ENCODE measurements at regions not wholly inside any gene's neighbourhood (a gene's known extent, or its start where the extent isn't known, plus 50 kb on each side); places are given as distances from the start of the nearest gene placed in this dataset.

DNA sequence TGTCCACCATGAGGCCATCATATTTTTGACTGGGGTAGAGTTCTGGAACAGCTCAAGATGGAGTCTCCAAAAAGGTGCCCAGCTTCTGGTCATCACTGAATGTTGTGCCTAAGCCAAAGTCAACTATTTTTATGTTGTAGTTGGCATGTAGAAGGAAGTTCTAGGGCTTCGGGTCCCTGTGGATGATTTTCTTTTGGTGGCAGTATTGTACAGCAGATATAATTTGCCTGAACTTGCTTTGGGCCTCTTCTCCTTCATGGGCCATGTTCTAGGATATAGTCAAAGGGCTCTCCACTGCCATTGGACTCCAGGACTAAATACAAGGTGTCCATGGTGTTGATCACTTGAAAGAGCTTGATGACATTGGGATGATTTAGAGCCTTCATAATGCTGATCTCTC is 143.6 kb downstream of the SLC38A4 start:
- intact Hi-C loops (cut with micrococcal nuclease) = no loop called here
- ChIA-PET RAD21 (ENCODE audit: low non-redundant PET in 1 of 2, low total read pairs in 2 of 2, uncharacterized antibody in 2 of 2, unreplicated experiment in 2 of 2) (no interaction called here), CTCF (no interaction called here), POLR2A (no interaction called here)
- peaks cover 8 to 9% of the 10 kb centered on the region in 2 experiments for H3K4me1 ChIP-seq (ENCODE audit: control insufficient read depth in 1 of 2, insufficient read depth in 2 of 2, low read length in 2 of 2)
- ATAC-seq (no peak), DNase-seq (ENCODE audit: low read depth, low spot score) (no peak)
- no peak overlapping the region for H3K27ac ChIP-seq (ENCODE audit: low read depth, low read length)
- no peak overlapping the region for H3K9ac ChIP-seq (ENCODE audit: low read length)
- no peak overlapping the region for H2AFZ ChIP-seq (ENCODE audit: low read depth, low read length, poor library complexity, severe bottlenecking)
- H3K9me2 ChIP-seq (ENCODE audit: insufficient read depth) = no peaks in the 10 kb centered on the region
- no peaks in the 10 kb centered on the region for H3K27me3 ChIP-seq (ENCODE audit: insufficient read depth, low read length)
- H3K79me2 ChIP-seq (ENCODE audit: insufficient read depth, low read length) = no peaks in the 10 kb centered on the region
- no peak overlapping the region for H3K4me3 ChIP-seq (replicated peaks in 1 of 2; ENCODE audit: low read depth in 1 of 2, low read length in 2 of 2)
- TF ChIP-seq POLR2AphosphoS5 (IDR thresholded peaks at IDR 0.05; ENCODE audit: low read depth, low read length) (no peak), YY1 (IDR thresholded peaks at IDR 0.05; ENCODE audit: extremely low read depth, insufficient replicate concordance, low read depth, low read length) (no peak), POLR2A (IDR thresholded peaks at IDR 0.05; ENCODE audit: borderline replicate concordance, extremely low read depth, insufficient read depth, insufficient read length) (no peak), SRF (IDR thresholded peaks at IDR 0.05; ENCODE audit: low read depth) (no peak), JUND (IDR thresholded peaks at IDR 0.05) (no peak), RAD21 (IDR thresholded peaks at IDR 0.05; ENCODE audit: low read depth) (no peak), FOSL1 (IDR thresholded peaks at IDR 0.05; ENCODE audit: low read depth) (no peak), EGR1 (IDR thresholded peaks at IDR 0.05; ENCODE audit: low read depth) (no peak), EZH2 (IDR thresholded peaks at IDR 0.05) (no peak), EZH2phosphoT487 (IDR thresholded peaks at IDR 0.05; ENCODE audit: borderline replicate concordance) (no peak), SP1 (IDR thresholded peaks at IDR 0.05; ENCODE audit: low read depth) (no peak), CBX3 (IDR thresholded peaks at IDR 0.05; ENCODE audit: low read depth) (no peak)
- TF ChIP-seq, protein P1, sequence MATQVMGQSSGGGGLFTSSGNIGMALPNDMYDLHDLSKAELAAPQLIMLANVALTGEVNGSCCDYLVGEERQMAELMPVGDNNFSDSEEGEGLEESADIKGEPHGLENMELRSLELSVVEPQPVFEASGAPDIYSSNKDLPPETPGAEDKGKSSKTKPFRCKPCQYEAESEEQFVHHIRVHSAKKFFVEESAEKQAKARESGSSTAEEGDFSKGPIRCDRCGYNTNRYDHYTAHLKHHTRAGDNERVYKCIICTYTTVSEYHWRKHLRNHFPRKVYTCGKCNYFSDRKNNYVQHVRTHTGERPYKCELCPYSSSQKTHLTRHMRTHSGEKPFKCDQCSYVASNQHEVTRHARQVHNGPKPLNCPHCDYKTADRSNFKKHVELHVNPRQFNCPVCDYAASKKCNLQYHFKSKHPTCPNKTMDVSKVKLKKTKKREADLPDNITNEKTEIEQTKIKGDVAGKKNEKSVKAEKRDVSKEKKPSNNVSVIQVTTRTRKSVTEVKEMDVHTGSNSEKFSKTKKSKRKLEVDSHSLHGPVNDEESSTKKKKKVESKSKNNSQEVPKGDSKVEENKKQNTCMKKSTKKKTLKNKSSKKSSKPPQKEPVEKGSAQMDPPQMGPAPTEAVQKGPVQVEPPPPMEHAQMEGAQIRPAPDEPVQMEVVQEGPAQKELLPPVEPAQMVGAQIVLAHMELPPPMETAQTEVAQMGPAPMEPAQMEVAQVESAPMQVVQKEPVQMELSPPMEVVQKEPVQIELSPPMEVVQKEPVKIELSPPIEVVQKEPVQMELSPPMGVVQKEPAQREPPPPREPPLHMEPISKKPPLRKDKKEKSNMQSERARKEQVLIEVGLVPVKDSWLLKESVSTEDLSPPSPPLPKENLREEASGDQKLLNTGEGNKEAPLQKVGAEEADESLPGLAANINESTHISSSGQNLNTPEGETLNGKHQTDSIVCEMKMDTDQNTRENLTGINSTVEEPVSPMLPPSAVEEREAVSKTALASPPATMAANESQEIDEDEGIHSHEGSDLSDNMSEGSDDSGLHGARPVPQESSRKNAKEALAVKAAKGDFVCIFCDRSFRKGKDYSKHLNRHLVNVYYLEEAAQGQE (IDR thresholded peaks at IDR 0.05; ENCODE audit: low read depth) = no peak
- TF ChIP-seq, protein P2, sequence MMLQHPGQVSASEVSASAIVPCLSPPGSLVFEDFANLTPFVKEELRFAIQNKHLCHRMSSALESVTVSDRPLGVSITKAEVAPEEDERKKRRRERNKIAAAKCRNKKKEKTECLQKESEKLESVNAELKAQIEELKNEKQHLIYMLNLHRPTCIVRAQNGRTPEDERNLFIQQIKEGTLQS (IDR thresholded peaks at IDR 0.05) = no peak
- no peaks in the 10 kb centered on the region for H4K20me1 ChIP-seq (ENCODE audit: insufficient read depth)
- no TSS peak for BruUV-seq (replicated peaks)
- H3K4me2 ChIP-seq (ENCODE audit: low read length) = no peak overlapping the region
- peaks cover 3 to 6% of the 10 kb centered on the region in 2 experiments; a peak in 1 of 4 replicates for H3K9me3 ChIP-seq (ENCODE audit: control insufficient read depth in 1 of 2, insufficient read depth in 1 of 2, low read depth in 1 of 2, low read length in 2 of 2)
- no peaks in the 10 kb centered on the region for H3K36me3 ChIP-seq (ENCODE audit: control insufficient read depth in 1 of 2, insufficient read depth in 2 of 2, low read length in 2 of 2)

Measured in HCT116 (cell line).